ENCODE measurements at regions not wholly inside any gene's neighbourhood (a gene's known extent, or its start where the extent isn't known, plus 50 kb on each side); places are given as distances from the start of the nearest gene placed in this dataset.

DNA sequence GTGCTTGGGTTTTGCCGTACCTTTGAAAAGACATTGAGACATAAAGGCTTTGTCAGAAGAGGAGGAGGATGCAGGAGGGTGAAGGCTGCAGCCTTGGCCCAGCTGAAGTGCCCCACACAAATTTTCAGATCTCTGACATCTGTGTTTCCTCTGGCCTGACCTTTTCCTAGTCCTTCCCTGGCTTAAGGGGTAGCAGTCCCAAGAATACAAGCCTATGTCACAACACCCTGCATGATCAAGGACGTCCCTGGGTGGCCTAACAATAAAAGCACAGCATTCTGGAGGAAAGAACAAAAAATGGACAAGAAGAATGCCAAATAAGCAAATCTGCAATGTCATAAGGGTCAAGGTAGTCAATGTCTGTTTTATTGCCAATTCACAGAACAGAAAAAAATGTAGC lies 80.8 kb upstream of the FAM9C start:
- intact Hi-C loops (cut with DNase I): no loop called here
- Histone ChIP-seq H3K36me3 (no peaks in the 10 kb centered on the region), H3K4me1 (peaks cover 2 to 61% (median 36%) of the 10 kb centered on the region in 4 donors), H3K27ac (replicated peaks in 1 of 4) (peak overlapping the region in 1 of 4 donors; percentile 0), H3K9me3 (no peaks in the 10 kb centered on the region), H3K27me3 (no peaks in the 10 kb centered on the region), H3K4me3 (no peak overlapping the region)
- WGBS: 66% methylated on average over 2 of the region's 2 CpGs
- TF ChIP-seq EP300 (IDR thresholded peaks at IDR 0.05): no peak
- no peak for TF ChIP-seq POLR2A (IDR thresholded peaks at IDR 0.05; ENCODE audit: low read depth)
- no peak for TF ChIP-seq POLR2AphosphoS5 (IDR thresholded peaks at IDR 0.05)
- TF ChIP-seq CTCF (IDR thresholded peaks at IDR 0.05): no peak
- no peak for DNase-seq (ENCODE audit: extremely low spot score)

GRCh38 chrX:13123857-13124345 lies 79.5 kb upstream of the FAM9C start:
- TF ChIP-seq EP300 (IDR thresholded peaks at IDR 0.05): no peak
- TF ChIP-seq POLR2A (IDR thresholded peaks at IDR 0.05; ENCODE audit: low read depth): no peak
- no peak for TF ChIP-seq POLR2AphosphoS5 (IDR thresholded peaks at IDR 0.05)
- no peak for TF ChIP-seq CTCF (IDR thresholded peaks at IDR 0.05)
- Histone ChIP-seq H3K4me3 (no peak overlapping the region), H3K4me1 (peaks cover 2 to 74% (median 43%) of the 10 kb centered on the region in 4 donors), H3K36me3 (no peaks in the 10 kb centered on the region), H3K27me3 (no peaks in the 10 kb centered on the region), H3K27ac (replicated peaks in 1 of 4) (peak overlapping the region in 3 of 4 donors; percentile 20 to 50 (median 37)), H3K9me3 (no peaks in the 10 kb centered on the region)
- intact Hi-C loops (cut with DNase I): no loop called here
- no peak for DNase-seq (ENCODE audit: extremely low spot score)
- WGBS: 48% methylated on average over 7 of the region's 7 CpGs

GRCh38 chrX:13123247-13123856 lies 78.9 kb upstream of the FAM9C start:
- Histone ChIP-seq H3K36me3 (no peaks in the 10 kb centered on the region), H3K9me3 (no peaks in the 10 kb centered on the region), H3K4me1 (peaks cover 2 to 72% (median 42%) of the 10 kb centered on the region in 4 donors), H3K27me3 (no peaks in the 10 kb centered on the region), H3K27ac (replicated peaks in 1 of 4) (peak overlapping the region in 3 of 4 donors; percentile 20 to 50 (median 37)), H3K4me3 (no peak overlapping the region)
- 73% methylated on average over 5 of the region's 5 CpGs for WGBS
- intact Hi-C loops (cut with DNase I): no loop called here
- no peak for TF ChIP-seq EP300 (IDR thresholded peaks at IDR 0.05)
- TF ChIP-seq POLR2AphosphoS5 (IDR thresholded peaks at IDR 0.05): no peak
- no peak for TF ChIP-seq CTCF (IDR thresholded peaks at IDR 0.05)
- no peak for TF ChIP-seq POLR2A (IDR thresholded peaks at IDR 0.05; ENCODE audit: low read depth)
- no peak for DNase-seq (ENCODE audit: extremely low spot score)

DNA sequence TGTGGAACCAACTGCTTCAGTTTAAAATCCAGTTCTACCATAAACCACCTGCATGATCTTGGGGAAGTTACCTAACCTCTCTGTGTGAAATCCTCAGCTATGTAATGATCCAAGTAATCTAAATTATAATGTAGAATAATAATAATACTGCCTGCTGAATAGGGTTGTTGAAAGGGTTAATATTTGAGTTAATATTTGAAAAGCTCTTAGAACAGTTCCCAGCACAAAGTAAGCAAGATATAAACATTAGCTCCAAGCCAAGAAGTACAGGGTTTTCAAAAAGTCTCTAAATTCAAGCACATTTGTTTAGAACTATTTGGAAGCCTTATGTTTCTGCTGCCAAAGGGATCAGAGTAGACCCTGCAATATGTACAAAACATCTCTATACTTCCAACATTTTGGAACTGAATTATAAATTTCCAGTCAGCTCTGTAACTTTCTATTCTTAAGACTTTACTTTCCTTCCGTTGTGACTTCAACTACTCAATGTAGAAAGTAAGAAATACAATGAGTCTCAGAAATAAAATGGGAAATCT lies 76.7 kb upstream of the FAM9C start:
- Histone ChIP-seq H3K27ac (replicated peaks in 1 of 4) (peak overlapping the region; percentile 67 to 77 (median 69)), H3K27me3 (no peaks in the 10 kb centered on the region), H3K36me3 (no peaks in the 10 kb centered on the region), H3K4me1 (peaks cover 2 to 50% (median 31%) of the 10 kb centered on the region in 4 donors), H3K9me3 (no peaks in the 10 kb centered on the region), H3K4me3 (no peak overlapping the region)
- intact Hi-C loops (cut with DNase I): no loop called here
- TF ChIP-seq CTCF (IDR thresholded peaks at IDR 0.05) (no peak), POLR2A (IDR thresholded peaks at IDR 0.05; ENCODE audit: low read depth) (no peak), EP300 (IDR thresholded peaks at IDR 0.05) (no peak), POLR2AphosphoS5 (IDR thresholded peaks at IDR 0.05) (no peak)
- no peak for DNase-seq (ENCODE audit: extremely low spot score)
- 63% methylated on average over 1 of the region's 1 CpG for WGBS
